Neuronal stem cell (in vitro differentiated cells): ENCODE measurements at regions not wholly inside any gene's neighbourhood (a gene's known extent, or its start where the extent isn't known, plus 50 kb on each side); places are given as distances from the start of the nearest gene placed in this dataset.

ENCODE experiments used
- DNase-seq: peaks from one replicate; pipeline ENCODE4 v3.0.0-alpha.2; 2013; ENCODE audit warnings: low spot score
- H2AFZ ChIP-seq: one replicate; pipeline ENCODE4 v1.6.1; 2013; ENCODE audit warnings: mild to moderate bottlenecking, low read length, inconsistent platforms
- H2AK5ac ChIP-seq: 2 replicates; pipeline ENCODE4 v1.6.1; 2013; ENCODE audit warnings: low read depth, mild to moderate bottlenecking, inconsistent platforms, low read length, moderate library complexity, mixed read lengths
- H2BK120ac ChIP-seq: 2 replicates; pipeline ENCODE4 v1.6.1; 2013; ENCODE audit warnings: low read depth, mild to moderate bottlenecking, inconsistent platforms, low read length, moderate library complexity, mixed read lengths
- H2BK12ac ChIP-seq: one replicate; pipeline ENCODE4 v1.6.1; 2013; ENCODE audit warnings: low read length, inconsistent platforms
- H2BK15ac ChIP-seq: 2 replicates; pipeline ENCODE4 v1.6.1; 2013; ENCODE audit warnings: mild to moderate bottlenecking, low read length, inconsistent platforms, mixed read lengths
- H2BK5ac ChIP-seq: one replicate; pipeline ENCODE4 v1.6.1; 2013; ENCODE audit warnings: inconsistent platforms, mild to moderate bottlenecking, low read length, moderate library complexity
- H3K14ac ChIP-seq: one replicate; pipeline ENCODE4 v1.6.1; 2013; ENCODE audit warnings: low read length, inconsistent platforms
- H3K18ac ChIP-seq: 2 replicates; pipeline ENCODE4 v1.6.1; 2013; ENCODE audit warnings: low read length, inconsistent platforms
- H3K23ac ChIP-seq: 2 replicates; pipeline ENCODE4 v1.6.1; 2013; ENCODE audit warnings: low read depth, mild to moderate bottlenecking, mixed read lengths, low read length, inconsistent platforms; ENCODE audit not compliant: poor library complexity
- H3K27ac ChIP-seq: replicated peaks from 3 replicates; pipeline ENCODE4 v1.5.1; 2013; ENCODE audit warnings: low read length, inconsistent platforms
- H3K27me3 ChIP-seq, 3 experiments: 2 replicates each; pipeline ENCODE4 v1.6.1; 2013; ENCODE audit warnings: low read length in 3 of 3, mild to moderate bottlenecking in 2 of 3, inconsistent platforms in 1 of 3, low read depth in 1 of 3, mixed read lengths in 1 of 3, moderate library complexity in 1 of 3; ENCODE audit not compliant: control insufficient read depth in 3 of 3, insufficient read depth in 3 of 3
- H3K36me3 ChIP-seq, 2 donors: replicated peaks in 1 of 2; 2 replicates each; pipeline ENCODE4 v1.6.1; 2013; ENCODE audit warnings: low read length in 2 of 2; ENCODE audit not compliant: control insufficient read depth in 2 of 2, insufficient read depth in 2 of 2
- H3K4ac ChIP-seq: 2 replicates; pipeline ENCODE4 v1.6.1; 2013; ENCODE audit warnings: inconsistent platforms, mild to moderate bottlenecking, low read length, moderate library complexity
- H3K4me1 ChIP-seq, 2 donors: 1 replicate in 1 of 2; 2 replicates in 1 of 2; pipeline ENCODE4 v1.6.1; 2013; ENCODE audit warnings: low read length in 2 of 2, low read depth in 1 of 2; ENCODE audit not compliant: control insufficient read depth in 2 of 2, insufficient read depth in 1 of 2
- H3K4me2 ChIP-seq: one replicate; pipeline ENCODE4 v1.6.1; 2013; ENCODE audit warnings: mild to moderate bottlenecking, low read length, inconsistent platforms; ENCODE audit not compliant: insufficient read depth, poor library complexity, severe bottlenecking
- H3K4me3 ChIP-seq, 2 donors: 2 replicates each; pipeline ENCODE4 v1.5.1; 2013; ENCODE audit warnings: low read length in 2 of 2, mild to moderate bottlenecking in 2 of 2, inconsistent platforms in 1 of 2, moderate library complexity in 1 of 2
- H3K79me1 ChIP-seq: one replicate; pipeline ENCODE4 v1.6.1; 2013; ENCODE audit warnings: low read depth, mild to moderate bottlenecking, inconsistent platforms, low read length, moderate library complexity
- H3K9ac ChIP-seq: one replicate; pipeline ENCODE4 v1.6.1; 2013; ENCODE audit warnings: mild to moderate bottlenecking, low read depth, low read length, inconsistent platforms; ENCODE audit not compliant: poor library complexity
- H3K9me3 ChIP-seq, 2 donors: replicated peaks in 1 of 2; 2 replicates each; pipeline versions ENCODE3 to v1.6.1; 2013; ENCODE audit warnings: low read length in 2 of 2, mild to moderate bottlenecking in 2 of 2, inconsistent platforms in 1 of 2, low read depth in 1 of 2, mixed read lengths in 1 of 2, moderate library complexity in 1 of 2; ENCODE audit not compliant: control insufficient read depth in 2 of 2, insufficient read depth in 1 of 2
- H4K8ac ChIP-seq: one replicate; pipeline ENCODE4 v1.6.1; 2013; ENCODE audit warnings: low read depth, mild to moderate bottlenecking, inconsistent platforms, low read length, moderate library complexity
- H4K91ac ChIP-seq: one replicate; pipeline ENCODE4 v1.6.1; 2013; ENCODE audit warnings: low read length, low read depth, mild to moderate bottlenecking, inconsistent platforms; ENCODE audit not compliant: poor library complexity
- WGBS, 2 donors: extraction: QIAGEN DNeasy Blood & Tissue Kit; methylation state at CpG; one replicate each; pipeline ENCODE4 v1.1.7; 2013; ENCODE audit warnings: missing lambda C conversion rate in 2 of 2, mixed read lengths in 1 of 2; ENCODE audit not compliant: insufficient read length in 2 of 2, insufficient replicate concordance in 1 of 2; ENCODE audit errors: extremely low coverage in 2 of 2; 5-methylcytosine and 5-hydroxymethylcytosine counted together

DNA sequence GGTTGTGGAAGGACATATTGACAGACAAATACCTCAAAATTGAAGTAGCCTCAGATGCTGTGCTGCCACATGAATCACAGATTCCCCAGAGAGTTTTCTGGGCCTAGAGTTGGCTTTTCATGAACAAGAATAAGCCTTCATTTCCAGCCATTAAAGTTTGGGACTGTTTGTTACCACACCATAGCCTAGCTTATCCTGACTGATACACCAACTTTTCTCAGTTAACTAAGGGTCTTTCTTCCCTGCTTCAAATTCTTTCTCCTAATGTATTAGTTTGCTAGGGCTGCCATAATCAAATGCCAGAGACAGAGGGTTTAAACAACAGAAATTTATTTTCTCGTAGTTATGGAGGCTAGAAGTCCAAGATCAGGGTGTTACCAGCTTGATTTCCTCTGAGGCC is 237.4 kb upstream of the ZFP64 start:
- Histone ChIP-seq H3K9me3 (peaks cover 0 to 2% of the 10 kb centered on the region in 2 donors), H2BK15ac (no peak overlapping the region), H3K4me1 (no peaks in the 10 kb centered on the region), H3K23ac (no peak overlapping the region), H4K8ac (no peak overlapping the region), H3K4me2 (no peak overlapping the region), H3K27ac (no peak overlapping the region), H2BK5ac (no peak overlapping the region), H3K18ac (no peak overlapping the region), H2AFZ (no peak overlapping the region), H4K91ac (no peak overlapping the region), H3K4me3 (no peak overlapping the region), H3K27me3 (no peaks in the 10 kb centered on the region), H2BK120ac (no peak overlapping the region), H2BK12ac (no peak overlapping the region), H3K36me3 (no peaks in the 10 kb centered on the region), H3K9ac (no peak overlapping the region), H3K79me1 (no peaks in the 10 kb centered on the region), H3K14ac (no peak overlapping the region), H3K4ac (no peak overlapping the region), H2AK5ac (no peak overlapping the region)
- WGBS, 2 donors: no CpG with 5 or more reads among the region's 1 CpG
- no peak for DNase-seq

DNA sequence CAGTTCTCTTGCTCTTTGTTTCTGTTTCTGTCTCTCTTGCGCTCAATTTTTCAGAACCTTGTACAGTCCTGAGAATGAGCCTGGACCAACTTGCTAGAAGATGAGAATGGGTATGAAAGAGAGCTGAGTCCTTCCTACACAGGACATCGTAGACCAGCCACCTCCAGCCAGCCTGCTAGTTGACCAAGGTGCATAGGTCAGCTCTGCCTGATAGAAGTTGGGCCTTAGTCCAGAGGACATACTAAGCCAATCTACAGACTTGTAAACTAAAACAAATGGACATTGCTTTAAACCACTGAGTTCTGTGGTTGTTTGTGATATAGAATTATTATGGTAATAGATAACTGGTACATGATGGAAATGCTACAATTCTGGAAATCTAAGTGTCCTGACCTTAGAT is 236.4 kb upstream of the ZFP64 start:
- WGBS, 2 donors: no CpG with 5 or more reads among the region's 2 CpGs
- no peaks in the 10 kb centered on the region for H3K27me3 ChIP-seq
- no peak overlapping the region for H4K8ac ChIP-seq
- H2AK5ac ChIP-seq: no peak overlapping the region
- no peak overlapping the region for H3K23ac ChIP-seq
- no peak overlapping the region for H3K18ac ChIP-seq
- H3K36me3 ChIP-seq: no peaks in the 10 kb centered on the region
- no peak overlapping the region for H2BK5ac ChIP-seq
- H3K4me2 ChIP-seq: no peak overlapping the region
- no peak overlapping the region for H3K27ac ChIP-seq
- H2BK15ac ChIP-seq: no peak overlapping the region
- H2AFZ ChIP-seq: no peak overlapping the region
- H3K4me3 ChIP-seq: no peak overlapping the region
- H2BK120ac ChIP-seq: no peak overlapping the region
- H3K9ac ChIP-seq: no peak overlapping the region
- H2BK12ac ChIP-seq: no peak overlapping the region
- H4K91ac ChIP-seq: no peak overlapping the region
- no peak overlapping the region for H3K14ac ChIP-seq
- H3K79me1 ChIP-seq: no peaks in the 10 kb centered on the region
- H3K4me1 ChIP-seq: no peaks in the 10 kb centered on the region
- no peak overlapping the region for H3K4ac ChIP-seq
- H3K9me3 ChIP-seq: peaks cover 0 to 2% of the 10 kb centered on the region in 2 donors
- DNase-seq: no peak

DNA sequence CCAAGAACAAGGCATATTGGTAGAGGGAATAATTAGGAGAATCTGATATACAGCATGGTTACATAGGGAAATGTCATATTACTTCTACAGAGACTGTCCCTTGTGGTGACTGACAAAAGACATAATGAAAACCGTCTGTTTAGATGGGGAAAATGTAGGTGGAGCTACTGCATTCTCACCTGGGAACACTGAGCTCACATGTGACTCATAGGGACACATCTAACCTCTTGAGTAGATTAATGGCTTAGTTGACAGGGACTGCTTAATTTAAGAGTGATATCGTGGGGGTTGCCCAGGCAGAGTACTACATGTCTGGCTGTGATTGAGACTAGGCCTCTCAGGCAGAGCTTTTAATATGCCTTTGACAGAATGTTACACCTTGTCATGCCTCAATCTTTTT is 235.3 kb upstream of the ZFP64 start:
- no peak overlapping the region for H3K4me3 ChIP-seq
- no peak overlapping the region for H2BK5ac ChIP-seq
- no peak overlapping the region for H3K14ac ChIP-seq
- H3K36me3 ChIP-seq: no peaks in the 10 kb centered on the region
- H4K8ac ChIP-seq: no peak overlapping the region
- no peaks in the 10 kb centered on the region for H3K79me1 ChIP-seq
- H2AK5ac ChIP-seq: no peak overlapping the region
- H3K4ac ChIP-seq: no peak overlapping the region
- no peak overlapping the region for H3K18ac ChIP-seq
- H3K27me3 ChIP-seq: no peaks in the 10 kb centered on the region
- peaks cover 0 to 2% of the 10 kb centered on the region in 2 donors for H3K9me3 ChIP-seq
- H3K4me2 ChIP-seq: no peak overlapping the region
- H2AFZ ChIP-seq: no peak overlapping the region
- H2BK15ac ChIP-seq: no peak overlapping the region
- DNase-seq: no peak
- H2BK120ac ChIP-seq: no peak overlapping the region
- no peaks in the 10 kb centered on the region for H3K4me1 ChIP-seq
- no CpG with 5 or more reads among the region's 2 CpGs for WGBS, 2 donors
- H3K23ac ChIP-seq: no peak overlapping the region
- H4K91ac ChIP-seq: no peak overlapping the region
- H3K27ac ChIP-seq: no peak overlapping the region
- H2BK12ac ChIP-seq: no peak overlapping the region
- no peak overlapping the region for H3K9ac ChIP-seq

DNA sequence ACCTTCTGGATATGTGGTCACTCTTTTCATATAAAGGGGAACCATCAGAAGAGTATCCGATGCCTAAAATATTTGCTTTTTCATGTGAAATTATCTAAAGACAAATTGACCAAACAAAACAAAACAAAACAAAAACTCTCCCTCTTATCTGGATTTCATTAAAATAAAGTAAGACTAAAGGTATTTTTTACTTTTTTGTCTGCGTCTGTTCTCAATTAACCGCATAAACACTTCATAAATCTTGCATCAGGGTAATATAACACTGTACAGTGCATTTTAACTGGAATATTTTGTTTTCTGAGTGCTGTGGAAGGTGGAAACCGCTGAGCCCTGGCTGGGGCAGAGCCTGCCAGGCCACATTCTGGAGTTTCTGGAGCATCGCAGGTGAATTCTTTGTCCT is 234.1 kb upstream of the ZFP64 start:
- no peak overlapping the region for H2BK5ac ChIP-seq
- H2BK15ac ChIP-seq: no peak overlapping the region
- H2AK5ac ChIP-seq: no peak overlapping the region
- DNase-seq: no peak
- no peak overlapping the region for H2AFZ ChIP-seq
- no peak overlapping the region for H2BK12ac ChIP-seq
- no peak overlapping the region for H3K23ac ChIP-seq
- H3K4me1 ChIP-seq: no peaks in the 10 kb centered on the region
- no peak overlapping the region for H3K18ac ChIP-seq
- no peak overlapping the region for H3K4me3 ChIP-seq
- no peaks in the 10 kb centered on the region for H3K27me3 ChIP-seq
- H4K8ac ChIP-seq: no peak overlapping the region
- no peak overlapping the region for H3K14ac ChIP-seq
- no peak overlapping the region for H3K4me2 ChIP-seq
- H3K79me1 ChIP-seq: no peaks in the 10 kb centered on the region
- no peak overlapping the region for H3K9ac ChIP-seq
- H4K91ac ChIP-seq: no peak overlapping the region
- H3K4ac ChIP-seq: no peak overlapping the region
- no peak overlapping the region for H3K27ac ChIP-seq
- H2BK120ac ChIP-seq: no peak overlapping the region
- no peaks in the 10 kb centered on the region for H3K36me3 ChIP-seq
- WGBS, 2 donors: no CpG with 5 or more reads among the region's 5 CpGs
- H3K9me3 ChIP-seq: peaks cover 0 to 2% of the 10 kb centered on the region in 2 donors
